Suprapubic skin (tissue), 4 donors: ENCODE measurements at regions not wholly inside any gene's neighbourhood (a gene's known extent, or its start where the extent isn't known, plus 50 kb on each side); places are given as distances from the start of the nearest gene placed in this dataset.

Experiments
- DNase-seq, 2 donors: peaks; one replicate each; pipeline ENCODE4 v3.0.0-alpha.2; 2019; ENCODE audit warnings: low spot score in 2 of 2
- H3K27ac ChIP-seq: fragments of 200-600 bp; sonication (generic); one replicate; pipeline ENCODE4 v1.5.1; 2019
- H3K27me3 ChIP-seq: fragments of 200-600 bp; sonication (generic); one replicate; pipeline ENCODE4 v1.5.1; 2019
- H3K36me3 ChIP-seq: fragments of 200-600 bp; sonication (generic); one replicate; pipeline ENCODE4 v1.5.1; 2019
- H3K4me1 ChIP-seq: fragments of 200-600 bp; sonication (generic); one replicate; pipeline ENCODE4 v1.5.1; 2019
- H3K4me3 ChIP-seq: fragments of 200-600 bp; sonication (generic); one replicate; pipeline ENCODE4 v1.5.1; 2019; ENCODE audit warnings: mild to moderate bottlenecking
- H3K9me3 ChIP-seq: fragments of 200-600 bp; sonication (generic); one replicate; pipeline ENCODE4 v1.5.1; 2019
- EP300 ChIP-seq: sonication (generic); formaldehyde crosslinking; IDR thresholded peaks from one replicate; pipeline ENCODE4 v1.6.1; 2017; ENCODE audit warnings: antibody characterized with exemption
- POLR2A ChIP-seq, 2 donors: fragments of 450-650 bp; IDR thresholded peaks; one replicate each; pipeline ENCODE4 v1.6.1; 2017; ENCODE audit warnings: antibody characterized with exemption in 2 of 2, mild to moderate bottlenecking in 2 of 2, moderate library complexity in 2 of 2
- POLR2AphosphoS5 ChIP-seq, 3 donors: sonication (generic); formaldehyde crosslinking; IDR thresholded peaks; one replicate each; pipeline ENCODE4 v1.6.1; 2017; ENCODE audit warnings: antibody characterized with exemption in 3 of 3
- WGBS: methylation state at CpG from one replicate; pipeline ENCODE4 v1.1.5; 2018; 5-methylcytosine and 5-hydroxymethylcytosine counted together
- TF ChIP-seq, protein P1 (sequence below), 2 donors: fragments of 200-600 bp in 1 of 2; fragments of 450-650 bp in 1 of 2; sonication (generic) in 1 of 2; IDR thresholded peaks; one replicate each; pipeline ENCODE4 v1.5.1; 2016 to 2019; ENCODE audit warnings: antibody characterized with exemption in 2 of 2, mild to moderate bottlenecking in 1 of 2, moderate library complexity in 1 of 2

DNA sequence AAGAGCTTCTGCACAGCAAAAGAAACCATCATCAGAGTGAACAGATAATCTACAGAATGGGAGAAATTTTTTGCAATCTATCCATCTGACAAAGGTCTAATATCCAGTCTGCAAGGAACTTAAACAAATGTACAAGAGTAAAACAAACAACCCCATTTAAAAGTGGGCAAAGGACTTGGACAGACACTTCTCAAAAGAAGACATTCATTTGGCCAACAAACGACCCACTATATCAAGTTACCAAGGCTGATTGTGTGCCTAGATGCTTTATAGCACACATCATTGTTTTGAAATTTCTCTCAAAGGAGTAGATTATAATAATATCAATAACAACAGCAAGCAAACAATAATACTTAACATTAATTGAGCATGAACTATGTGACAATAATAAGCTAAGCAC is 117.1 kb downstream of the TFPI2 start:
- Histone ChIP-seq H3K36me3 (no peaks in the 10 kb centered on the region), H3K4me3 (no peak overlapping the region), H3K9me3 (no peaks in the 10 kb centered on the region), H3K27ac (no peak overlapping the region), H3K27me3 (no peaks in the 10 kb centered on the region), H3K4me1 (no peaks in the 10 kb centered on the region)
- no peak for DNase-seq
- TF ChIP-seq POLR2A (IDR thresholded peaks at IDR 0.05), result no peak
- 48% methylated on average over 1 of the region's 1 CpG for WGBS

DNA sequence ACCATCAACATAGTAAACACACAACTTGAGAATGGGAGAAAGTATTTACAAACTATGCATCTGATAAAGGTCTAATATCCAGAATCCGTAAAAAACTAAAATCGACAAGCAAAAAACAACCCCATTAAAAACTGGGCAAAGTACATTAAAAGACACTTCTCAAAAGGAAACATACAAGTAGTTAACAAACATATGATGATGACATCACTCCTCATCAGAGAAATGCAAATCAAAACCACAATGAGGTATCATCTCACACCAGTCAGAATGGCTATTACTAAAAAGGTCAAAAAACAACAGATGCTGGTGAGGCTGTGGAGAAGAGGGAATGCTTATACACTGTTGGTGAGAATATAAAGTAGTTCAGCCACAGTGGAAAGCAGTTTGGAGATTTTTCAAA is 125.1 kb downstream of the TFPI2 start:
- no peak for DNase-seq
- Histone ChIP-seq H3K9me3 (no peaks in the 10 kb centered on the region), H3K27me3 (no peaks in the 10 kb centered on the region), H3K4me3 (no peak overlapping the region), H3K36me3 (no peaks in the 10 kb centered on the region), H3K27ac (no peak overlapping the region), H3K4me1 (no peaks in the 10 kb centered on the region)
- TF ChIP-seq POLR2A (IDR thresholded peaks at IDR 0.05), result no peak
- TF ChIP-seq, protein P1, sequence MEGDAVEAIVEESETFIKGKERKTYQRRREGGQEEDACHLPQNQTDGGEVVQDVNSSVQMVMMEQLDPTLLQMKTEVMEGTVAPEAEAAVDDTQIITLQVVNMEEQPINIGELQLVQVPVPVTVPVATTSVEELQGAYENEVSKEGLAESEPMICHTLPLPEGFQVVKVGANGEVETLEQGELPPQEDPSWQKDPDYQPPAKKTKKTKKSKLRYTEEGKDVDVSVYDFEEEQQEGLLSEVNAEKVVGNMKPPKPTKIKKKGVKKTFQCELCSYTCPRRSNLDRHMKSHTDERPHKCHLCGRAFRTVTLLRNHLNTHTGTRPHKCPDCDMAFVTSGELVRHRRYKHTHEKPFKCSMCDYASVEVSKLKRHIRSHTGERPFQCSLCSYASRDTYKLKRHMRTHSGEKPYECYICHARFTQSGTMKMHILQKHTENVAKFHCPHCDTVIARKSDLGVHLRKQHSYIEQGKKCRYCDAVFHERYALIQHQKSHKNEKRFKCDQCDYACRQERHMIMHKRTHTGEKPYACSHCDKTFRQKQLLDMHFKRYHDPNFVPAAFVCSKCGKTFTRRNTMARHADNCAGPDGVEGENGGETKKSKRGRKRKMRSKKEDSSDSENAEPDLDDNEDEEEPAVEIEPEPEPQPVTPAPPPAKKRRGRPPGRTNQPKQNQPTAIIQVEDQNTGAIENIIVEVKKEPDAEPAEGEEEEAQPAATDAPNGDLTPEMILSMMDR (IDR thresholded peaks at IDR 0.05), result no peak
- no peak for TF ChIP-seq POLR2AphosphoS5 (IDR thresholded peaks at IDR 0.05)
- 98% methylated on average over 2 of the region's 2 CpGs for WGBS

DNA sequence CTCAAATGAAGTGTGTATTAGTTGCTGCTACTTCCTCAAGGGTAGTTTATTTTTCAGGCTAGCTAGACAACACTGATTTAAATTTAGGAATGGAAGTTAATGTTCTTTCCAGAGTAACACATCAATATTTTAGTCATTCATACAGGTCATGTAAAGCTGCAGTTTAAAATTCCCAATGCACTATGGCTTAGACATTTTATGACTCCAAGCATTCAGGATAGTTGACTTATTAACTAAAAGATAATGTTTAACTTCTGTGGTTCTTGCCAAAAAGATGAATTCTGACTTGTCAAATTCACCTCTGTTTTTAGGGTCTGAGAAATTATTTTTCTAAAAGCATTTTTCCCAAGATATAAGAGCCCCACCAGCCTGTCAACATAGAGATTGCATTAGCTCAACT is 131.9 kb downstream of the TFPI2 start:
- DNase-seq, result no peak
- no peaks in the 10 kb centered on the region for H3K27me3 ChIP-seq
- H3K4me3 ChIP-seq, result no peak overlapping the region
- H3K9me3 ChIP-seq, result no peaks in the 10 kb centered on the region
- no peak for TF ChIP-seq EP300
- TF ChIP-seq, protein P1 (IDR thresholded peaks at IDR 0.05), result no peak
- no peak for TF ChIP-seq POLR2A (IDR thresholded peaks at IDR 0.05)
- no peak for TF ChIP-seq POLR2AphosphoS5 (IDR thresholded peaks at IDR 0.05)
- H3K27ac ChIP-seq, result no peak overlapping the region
- no peaks in the 10 kb centered on the region for H3K36me3 ChIP-seq
- no peaks in the 10 kb centered on the region for H3K4me1 ChIP-seq

DNA sequence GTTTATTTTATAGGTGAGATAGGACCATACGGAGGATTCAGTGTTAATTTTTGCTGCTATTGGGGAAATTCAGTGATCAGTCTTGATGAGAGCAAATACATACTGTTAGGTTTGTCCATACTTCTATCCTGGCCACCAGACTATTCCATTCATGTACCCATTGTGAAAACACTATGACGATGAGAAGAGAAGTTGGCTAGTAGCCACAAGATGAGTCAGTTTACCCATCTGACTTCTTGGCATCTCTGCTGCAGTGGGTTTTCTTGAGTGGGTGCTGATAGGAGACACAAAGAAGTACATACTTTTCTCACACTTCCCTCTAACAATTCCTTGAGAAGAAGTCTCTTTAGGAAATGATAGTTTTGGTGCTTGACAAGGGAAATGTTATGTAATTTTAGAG is 133.1 kb downstream of the TFPI2 start:
- no peak overlapping the region for H3K4me3 ChIP-seq
- no peak for DNase-seq
- H3K9me3 ChIP-seq, result no peaks in the 10 kb centered on the region
- 72% methylated on average over 2 of the region's 2 CpGs for WGBS
- no peak overlapping the region for H3K27ac ChIP-seq
- TF ChIP-seq, protein P1 (IDR thresholded peaks at IDR 0.05), result no peak
- TF ChIP-seq POLR2AphosphoS5 (IDR thresholded peaks at IDR 0.05), result no peak
- no peak for TF ChIP-seq POLR2A (IDR thresholded peaks at IDR 0.05)
- no peak for TF ChIP-seq EP300
- H3K27me3 ChIP-seq, result no peaks in the 10 kb centered on the region
- no peaks in the 10 kb centered on the region for H3K4me1 ChIP-seq
- no peaks in the 10 kb centered on the region for H3K36me3 ChIP-seq

DNA sequence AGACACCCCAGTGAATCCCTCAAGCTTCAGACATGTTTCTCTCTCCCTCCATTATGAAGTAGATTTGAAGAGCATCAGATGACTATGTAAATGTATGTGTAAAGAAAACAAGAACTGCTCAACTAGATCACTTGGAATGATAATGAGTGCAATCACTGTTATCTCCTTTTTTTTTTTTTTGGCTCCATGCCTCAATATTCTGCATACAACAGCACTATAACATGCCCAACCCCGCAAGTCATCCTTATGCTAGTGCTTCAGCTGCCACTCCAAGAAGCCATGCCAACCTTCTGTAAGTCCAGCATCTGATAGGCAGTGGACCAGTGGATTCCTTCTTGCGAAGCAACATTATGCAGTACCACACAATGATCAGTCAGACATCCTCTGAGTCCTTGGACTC is 133.7 kb downstream of the TFPI2 start:
- Histone ChIP-seq H3K9me3 (no peaks in the 10 kb centered on the region), H3K36me3 (no peaks in the 10 kb centered on the region), H3K4me3 (no peak overlapping the region), H3K4me1 (no peaks in the 10 kb centered on the region), H3K27me3 (no peaks in the 10 kb centered on the region), H3K27ac (no peak overlapping the region)
- no peak for TF ChIP-seq EP300
- TF ChIP-seq, protein P1 (IDR thresholded peaks at IDR 0.05), result no peak
- no peak for TF ChIP-seq POLR2A (IDR thresholded peaks at IDR 0.05)
- no peak for TF ChIP-seq POLR2AphosphoS5 (IDR thresholded peaks at IDR 0.05)
- no peak for DNase-seq
- WGBS, result 78% methylated on average over 1 of the region's 2 CpGs

DNA sequence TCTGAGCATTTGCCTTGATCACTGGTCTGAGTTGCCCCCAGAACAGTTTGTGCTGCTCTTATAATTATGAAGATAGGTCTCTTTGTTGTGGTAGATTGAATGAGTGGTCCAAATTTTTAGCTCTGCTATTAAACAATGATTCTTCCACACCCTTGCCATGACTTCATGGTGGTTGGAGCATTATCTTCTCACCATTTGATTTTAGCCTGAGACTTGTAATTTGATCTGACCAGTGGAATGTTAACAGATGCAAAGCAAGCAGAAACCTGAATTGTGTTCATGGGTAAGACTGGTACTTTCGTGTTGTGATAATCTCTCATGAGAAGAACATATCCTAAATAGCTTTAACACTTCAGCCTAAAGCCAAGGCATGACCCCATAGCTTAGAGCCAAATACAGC is 139.1 kb downstream of the TFPI2 start:
- Histone ChIP-seq H3K36me3 (no peaks in the 10 kb centered on the region), H3K9me3 (no peaks in the 10 kb centered on the region), H3K4me1 (no peaks in the 10 kb centered on the region), H3K27me3 (no peaks in the 10 kb centered on the region), H3K27ac (no peak overlapping the region), H3K4me3 (no peak overlapping the region)
- WGBS, result 46% methylated on average over 1 of the region's 1 CpG
- DNase-seq, result no peak
- TF ChIP-seq POLR2A (IDR thresholded peaks at IDR 0.05), result no peak
- TF ChIP-seq POLR2AphosphoS5 (IDR thresholded peaks at IDR 0.05), result no peak
- TF ChIP-seq, protein P1 (IDR thresholded peaks at IDR 0.05), result no peak
- TF ChIP-seq EP300, result no peak
